Panc1 (cell line): ENCODE measurements at regions not wholly inside any gene's neighbourhood (a gene's known extent, or its start where the extent isn't known, plus 50 kb on each side); places are given as distances from the start of the nearest gene placed in this dataset.

ENCODE experiments used
- POLR2AphosphoS5 ChIP-seq: IDR thresholded peaks from 2 replicates; pipeline ENCODE4 v1.6.1; 2012; ENCODE audit warnings: mild to moderate bottlenecking, low read depth, low read length, moderate library complexity
- TCF7L2 ChIP-seq: IDR thresholded peaks from 2 replicates; pipeline ENCODE4 v1.6.1; 2011; ENCODE audit warnings: mild to moderate bottlenecking, low read depth, low read length, inconsistent platforms
- TF ChIP-seq, protein P1 (sequence below): fragments of 450-650 bp; IDR thresholded peaks from 2 replicates; pipeline ENCODE4 v1.5.1; 2017; ENCODE audit warnings: mild to moderate bottlenecking

DNA sequence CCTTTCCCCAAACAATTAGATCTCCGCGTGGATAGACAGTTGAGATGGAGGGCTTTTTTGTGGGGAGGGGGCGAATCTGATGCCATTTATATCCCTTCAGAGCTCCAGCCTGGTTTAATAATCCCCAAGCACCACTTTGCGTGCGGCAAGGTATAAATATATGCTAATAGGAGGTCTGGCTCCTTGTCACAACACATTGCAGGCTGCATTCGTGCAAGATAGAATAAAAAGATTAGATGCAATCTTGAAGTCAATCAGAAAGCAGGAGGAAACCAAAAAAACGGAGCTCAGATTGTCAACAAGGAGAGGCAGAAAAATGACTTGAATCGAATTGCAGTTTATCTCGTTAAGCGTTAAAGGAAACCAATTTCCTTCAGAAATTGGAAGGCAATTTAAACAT is 248.7 kb downstream of the SPTSSA start:
- TF ChIP-seq, protein P1, sequence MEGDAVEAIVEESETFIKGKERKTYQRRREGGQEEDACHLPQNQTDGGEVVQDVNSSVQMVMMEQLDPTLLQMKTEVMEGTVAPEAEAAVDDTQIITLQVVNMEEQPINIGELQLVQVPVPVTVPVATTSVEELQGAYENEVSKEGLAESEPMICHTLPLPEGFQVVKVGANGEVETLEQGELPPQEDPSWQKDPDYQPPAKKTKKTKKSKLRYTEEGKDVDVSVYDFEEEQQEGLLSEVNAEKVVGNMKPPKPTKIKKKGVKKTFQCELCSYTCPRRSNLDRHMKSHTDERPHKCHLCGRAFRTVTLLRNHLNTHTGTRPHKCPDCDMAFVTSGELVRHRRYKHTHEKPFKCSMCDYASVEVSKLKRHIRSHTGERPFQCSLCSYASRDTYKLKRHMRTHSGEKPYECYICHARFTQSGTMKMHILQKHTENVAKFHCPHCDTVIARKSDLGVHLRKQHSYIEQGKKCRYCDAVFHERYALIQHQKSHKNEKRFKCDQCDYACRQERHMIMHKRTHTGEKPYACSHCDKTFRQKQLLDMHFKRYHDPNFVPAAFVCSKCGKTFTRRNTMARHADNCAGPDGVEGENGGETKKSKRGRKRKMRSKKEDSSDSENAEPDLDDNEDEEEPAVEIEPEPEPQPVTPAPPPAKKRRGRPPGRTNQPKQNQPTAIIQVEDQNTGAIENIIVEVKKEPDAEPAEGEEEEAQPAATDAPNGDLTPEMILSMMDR: no peak
- TF ChIP-seq TCF7L2 (no peak), POLR2AphosphoS5 (no peak)
